Hypothalamus (tissue), 51 donors: ENCODE measurements at regions not wholly inside any gene's neighbourhood (a gene's known extent, or its start where the extent isn't known, plus 50 kb on each side); places are given as distances from the start of the nearest gene placed in this dataset.

ENCODE experiments used
- DNase-seq, 51 donors: peaks; one replicate each; lab custom pipeline; 2025; lab: John Stamatoyannopoulos, UW

DNA sequence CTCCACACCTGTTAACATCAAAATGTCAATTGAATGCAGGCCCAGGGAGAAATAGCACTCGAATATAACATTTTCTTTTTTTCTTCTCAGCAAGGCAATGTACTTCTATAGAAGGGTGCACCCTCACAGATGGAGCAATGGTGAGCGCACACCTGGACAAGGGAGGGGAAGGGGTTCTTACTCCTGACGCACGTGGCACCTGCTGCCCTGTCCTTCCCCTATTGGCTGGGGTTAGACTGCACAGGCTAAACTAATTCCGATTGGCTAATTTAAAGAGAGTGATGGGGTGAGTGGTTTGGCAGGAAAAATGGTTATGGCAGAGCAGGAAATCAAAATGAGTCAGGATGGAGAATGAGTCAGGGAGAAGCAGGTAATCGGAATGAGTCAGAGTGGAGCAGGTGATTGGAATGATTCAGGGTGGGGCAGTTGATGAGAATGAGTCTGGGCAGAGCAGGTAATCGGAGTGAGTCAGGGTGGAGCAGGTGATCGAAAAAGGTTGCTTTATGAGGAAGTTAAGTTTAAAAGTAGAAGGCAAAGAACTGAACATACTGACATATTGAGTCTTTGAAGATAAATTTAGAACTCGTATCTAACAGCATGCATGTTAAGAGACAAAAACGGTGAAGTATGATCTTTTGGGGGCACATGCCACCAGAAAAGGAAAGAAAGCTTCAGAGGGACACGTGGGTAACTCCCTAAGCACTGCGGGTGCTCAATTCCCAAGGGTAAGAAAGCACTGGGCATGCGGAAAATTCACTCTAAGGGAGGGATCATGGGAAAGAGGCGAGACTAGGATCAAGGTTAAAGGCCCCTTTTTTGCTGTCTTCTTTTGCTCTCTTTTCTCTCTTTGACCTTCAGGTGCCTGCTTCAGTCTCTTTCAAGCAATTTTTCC is 72.9 kb upstream of the GALNT15 start:
- DNase-seq, result peak in 3 of 51 donors; percentile 6 to 40 (median 9)

DNA sequence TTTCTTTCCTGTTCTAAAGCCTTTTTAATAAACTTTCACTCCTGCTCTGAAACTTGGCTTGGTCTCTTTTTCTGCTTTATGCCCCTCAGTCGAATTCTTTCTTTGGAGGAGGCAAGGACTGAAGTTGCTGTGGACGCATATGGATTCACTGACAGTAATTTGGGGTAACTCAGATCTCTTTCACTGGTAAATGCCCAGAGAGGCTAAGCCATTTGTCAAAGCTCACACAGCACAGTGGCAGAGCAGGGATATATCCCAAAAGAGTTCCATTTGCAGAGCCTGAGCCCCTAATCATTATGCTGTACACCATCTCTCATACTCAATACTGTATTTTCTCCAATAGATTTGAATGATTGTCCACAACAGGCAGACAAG is 72.3 kb upstream of the GALNT15 start:
- no peak for DNase-seq

DNA sequence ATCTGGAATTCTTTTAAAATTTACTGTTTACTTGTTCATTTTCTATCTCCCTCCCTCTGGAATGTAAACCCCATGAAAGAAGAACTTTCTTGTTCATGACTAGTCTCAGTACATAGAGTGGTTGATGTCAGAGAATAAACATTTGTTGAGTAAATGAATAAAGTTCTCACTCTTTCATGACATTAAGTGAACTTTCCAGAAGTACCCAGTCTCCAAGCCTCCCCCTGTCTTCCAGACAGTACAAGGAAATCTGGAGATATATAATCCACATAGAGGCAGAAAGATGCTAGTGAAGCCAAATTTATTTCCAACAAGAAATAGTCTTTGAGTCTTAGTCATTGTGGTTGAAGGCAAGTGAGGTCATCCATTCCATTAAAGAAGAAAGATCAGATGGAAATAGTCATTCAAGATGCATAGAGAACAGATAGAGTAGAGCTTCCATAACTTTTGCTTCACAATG is 71.5 kb upstream of the GALNT15 start:
- DNase-seq, result no peak

DNA sequence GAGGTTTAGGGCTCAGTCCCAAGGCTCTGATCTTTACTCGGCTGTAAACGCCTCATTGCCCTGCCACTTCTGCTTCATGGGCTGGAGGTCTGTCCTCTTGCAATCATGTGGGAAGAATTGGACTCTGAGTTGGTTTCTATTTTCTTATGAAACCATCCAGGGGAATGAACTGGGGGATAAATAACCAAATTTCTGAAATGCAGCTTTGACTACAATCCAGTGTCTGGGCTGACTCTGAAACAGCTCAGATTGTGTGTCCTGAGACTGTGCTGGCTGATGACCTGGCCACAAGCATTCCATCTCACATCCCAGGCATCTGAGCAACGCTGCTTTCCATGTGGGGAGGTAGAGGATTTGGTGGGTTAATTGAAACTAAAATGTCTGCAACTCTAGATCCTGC is 71.0 kb upstream of the GALNT15 start:
- no peak for DNase-seq

DNA sequence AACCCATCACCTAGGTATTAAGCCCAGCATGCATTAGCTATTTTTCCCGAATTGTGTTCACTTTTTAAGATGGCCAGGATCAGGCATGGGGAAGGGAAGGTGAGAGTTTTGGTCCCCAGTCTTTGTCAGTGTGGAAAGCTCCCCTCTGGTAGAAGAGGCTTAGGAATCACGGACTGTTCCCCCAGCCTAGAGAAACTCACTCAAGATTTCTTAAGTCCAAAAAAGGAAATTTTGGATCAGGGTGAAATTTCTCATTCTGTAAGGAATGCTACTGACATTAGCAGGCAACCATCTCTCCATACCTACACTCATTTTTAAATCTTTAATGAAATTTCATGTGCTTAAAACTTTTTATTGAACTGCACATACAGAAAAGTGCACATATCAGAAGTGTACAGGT is 70.3 kb upstream of the GALNT15 start:
- DNase-seq, result no peak

DNA sequence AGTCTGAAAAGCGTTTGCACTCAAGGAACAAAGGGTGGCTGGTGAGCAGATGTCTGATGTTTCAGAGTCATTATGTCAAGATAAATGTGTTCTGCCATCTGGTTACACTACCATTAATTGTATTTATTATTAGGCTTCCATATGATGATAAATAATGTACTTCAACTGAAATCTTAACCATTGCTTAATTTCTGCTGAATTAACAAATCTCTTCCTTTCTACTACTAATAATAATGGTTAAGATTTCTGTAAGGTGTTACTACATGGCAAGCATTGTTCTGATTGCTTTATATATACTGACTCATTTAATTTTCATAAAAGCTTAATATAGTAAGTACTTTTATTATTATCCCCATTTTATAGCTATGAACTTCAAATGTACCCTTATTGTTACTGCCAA is 68.4 kb upstream of the GALNT15 start:
- no peak for DNase-seq

DNA sequence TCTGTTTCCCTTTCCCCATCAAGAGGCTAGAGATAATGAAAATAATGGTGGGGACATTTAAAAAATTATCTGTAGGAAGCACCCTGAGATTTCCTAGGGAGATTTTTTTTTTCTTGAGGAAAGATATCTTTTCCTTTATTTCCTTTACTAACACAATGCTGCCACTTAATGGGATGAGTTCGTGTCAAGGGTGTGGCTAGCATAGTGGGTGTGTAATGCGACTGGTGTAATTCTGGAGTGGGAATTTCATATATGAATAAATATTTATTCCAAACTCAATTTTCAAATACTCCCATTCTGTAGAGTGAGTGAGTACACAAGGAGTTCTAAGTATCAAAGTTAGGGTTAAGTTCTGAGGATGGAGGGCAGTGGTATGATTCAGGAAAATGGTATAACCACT is 66.1 kb upstream of the GALNT15 start:
- DNase-seq, result no peak

DNA sequence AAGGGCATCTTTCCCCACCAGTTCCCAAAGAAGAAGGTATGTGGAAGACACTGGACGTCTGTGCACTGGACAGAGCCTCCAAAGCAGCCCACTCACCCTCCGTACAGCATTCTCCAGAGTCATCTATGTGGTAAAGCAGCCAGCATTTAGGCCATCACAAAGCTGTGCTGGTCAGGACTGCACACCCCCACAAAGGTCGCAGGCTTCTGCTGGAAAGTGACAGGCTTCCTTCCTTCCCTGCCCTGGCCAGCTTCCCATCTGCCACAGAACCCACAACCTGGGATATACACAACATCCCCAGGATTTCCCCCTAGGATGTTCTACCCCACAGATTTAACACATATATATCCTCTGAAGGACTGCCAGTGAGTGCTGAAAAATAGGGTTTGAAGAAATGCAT is 64.6 kb upstream of the GALNT15 start:
- DNase-seq, result no peak

DNA sequence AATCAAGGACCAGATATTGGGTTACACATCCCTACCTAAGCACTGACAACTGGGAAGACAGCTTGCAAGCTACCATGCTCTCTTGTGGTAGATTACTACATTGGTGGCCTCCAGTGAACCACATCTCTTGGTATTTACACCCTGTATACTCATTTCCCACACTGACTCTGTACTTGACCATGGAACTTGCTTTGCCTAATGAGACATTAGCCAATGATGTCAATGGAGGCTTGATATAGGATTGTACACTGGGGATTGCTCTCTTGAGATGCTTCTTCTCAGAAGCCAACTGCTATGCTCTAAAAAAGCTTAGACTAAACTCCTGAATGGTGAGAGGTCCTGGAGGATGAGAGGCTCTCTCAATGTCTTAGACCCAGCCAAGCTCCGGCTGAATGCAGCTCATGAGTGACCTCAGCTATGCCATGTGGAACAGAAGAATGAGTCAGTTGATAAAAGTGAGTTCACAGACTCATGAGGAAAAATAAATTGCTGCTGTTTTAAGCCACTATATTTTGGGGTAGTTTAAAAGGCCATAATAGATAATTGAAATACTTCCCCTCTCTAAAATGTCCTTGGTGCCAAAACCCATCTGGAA is 61.5 kb upstream of the GALNT15 start:
- DNase-seq, result no peak

DNA sequence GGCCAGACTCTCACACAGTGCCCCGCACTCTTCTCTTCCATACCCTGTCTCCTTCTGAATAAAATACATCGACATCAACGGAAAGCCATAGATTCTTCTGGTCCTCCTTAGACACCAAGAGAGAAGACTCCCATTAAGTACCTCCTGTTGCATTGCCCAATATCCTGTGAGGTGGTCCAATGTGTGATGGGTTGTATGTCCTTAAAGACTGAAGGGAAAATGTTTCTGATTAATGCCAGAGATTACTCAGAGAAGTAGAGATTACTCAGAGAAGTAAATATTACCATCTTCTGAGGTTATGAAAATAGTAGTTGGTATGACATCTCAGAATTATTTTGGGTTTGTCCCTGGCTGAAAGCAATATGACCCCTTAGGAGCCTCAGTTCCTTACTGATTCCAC is 60.8 kb upstream of the GALNT15 start:
- no peak for DNase-seq

DNA sequence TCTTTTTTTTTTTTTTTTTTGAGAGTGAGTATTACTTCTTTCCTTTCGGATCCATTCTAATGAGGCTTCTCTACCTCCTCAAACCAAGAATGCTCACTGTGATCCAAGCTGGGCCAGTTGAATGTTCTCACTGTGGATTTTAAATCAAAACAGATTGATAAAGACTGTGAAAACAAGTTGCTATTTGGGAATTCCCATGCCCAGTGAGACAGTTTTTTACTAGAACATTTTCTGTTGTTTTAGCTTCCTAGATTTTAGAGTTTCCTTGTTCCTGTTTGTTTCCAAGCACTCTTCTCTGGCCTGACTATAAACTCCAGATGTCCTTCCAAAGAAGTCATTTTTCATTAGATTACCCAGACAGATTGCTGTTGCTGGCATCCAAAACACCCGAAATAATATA is 60.1 kb upstream of the GALNT15 start:
- no peak for DNase-seq

DNA sequence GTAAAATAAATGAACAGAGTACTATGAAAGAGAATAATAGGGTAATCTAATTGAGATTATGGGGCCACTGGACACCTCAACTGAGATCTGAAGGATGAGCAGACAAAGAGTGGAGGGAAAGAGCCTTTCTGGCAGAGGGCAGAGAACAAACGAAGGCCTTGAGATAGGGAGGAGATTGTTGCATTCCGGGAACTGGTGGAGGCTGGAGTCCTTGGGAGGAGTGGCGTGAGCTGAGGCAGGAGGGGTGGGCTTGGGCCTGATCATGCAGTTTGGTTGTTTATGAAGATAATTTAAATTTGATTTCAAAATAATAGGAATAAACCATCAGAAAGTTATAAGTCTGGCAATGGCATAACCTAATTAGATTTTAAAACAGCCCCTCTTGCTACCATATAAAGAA is 59.5 kb upstream of the GALNT15 start:
- DNase-seq, result no peak

DNA sequence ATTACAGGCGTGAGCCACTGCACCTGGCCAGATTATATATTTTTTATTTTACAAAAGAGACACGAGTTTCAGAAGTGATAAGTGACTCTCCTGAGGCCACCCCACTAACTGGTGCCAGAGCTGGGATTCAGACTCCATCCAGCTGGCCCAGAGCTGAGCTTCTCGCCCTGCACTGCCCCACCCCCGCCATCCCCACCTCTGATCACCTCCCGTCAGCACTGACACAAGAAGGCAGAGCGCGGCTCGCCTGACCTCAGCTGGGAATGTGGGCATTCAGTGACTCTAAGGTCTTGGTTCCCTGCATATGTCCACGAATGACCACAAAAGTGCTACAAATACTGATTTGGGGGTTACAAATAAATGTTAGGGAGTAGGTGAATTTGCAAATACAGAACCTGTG is 56.1 kb upstream of the GALNT15 start:
- DNase-seq, result no peak

DNA sequence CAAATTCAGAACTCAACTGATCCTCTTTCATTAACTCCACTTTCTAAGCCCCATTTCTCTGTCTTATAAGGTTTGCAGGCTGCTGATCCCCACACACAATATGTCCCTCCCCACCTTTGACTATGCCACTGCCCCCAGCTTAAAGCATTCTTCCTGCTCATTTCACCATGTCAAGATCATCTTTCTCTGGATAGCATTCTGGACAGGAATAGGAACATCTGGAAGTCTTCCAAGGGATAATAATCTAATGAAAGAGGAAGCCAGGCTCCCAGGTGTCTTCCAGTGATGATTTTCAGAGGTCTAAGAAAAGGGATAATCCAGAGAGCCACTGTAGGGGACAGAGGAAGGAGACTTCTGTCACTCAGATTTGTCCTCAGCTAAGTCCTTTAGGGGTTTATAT is 54.6 kb upstream of the GALNT15 start:
- DNase-seq, result no peak

DNA sequence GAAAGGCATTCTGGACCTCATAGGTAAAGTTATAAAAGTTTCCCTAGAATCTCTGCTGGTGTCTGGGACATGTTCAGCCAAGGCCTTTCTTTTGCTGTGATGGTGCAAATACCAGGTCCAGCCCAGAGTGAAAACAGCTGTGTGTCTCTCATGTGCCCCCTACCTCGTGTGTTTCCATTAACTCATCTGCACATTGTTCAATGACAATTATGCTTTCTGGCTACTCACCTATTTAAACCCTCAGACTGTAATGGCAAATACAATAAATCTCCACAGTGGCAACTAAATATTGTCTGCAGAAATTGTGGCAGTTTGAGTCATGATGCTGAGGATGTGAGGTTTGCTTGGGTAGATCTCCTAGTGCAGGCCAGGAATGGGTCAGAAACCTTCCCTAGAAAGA is 53.1 kb upstream of the GALNT15 start:
- DNase-seq, result no peak

DNA sequence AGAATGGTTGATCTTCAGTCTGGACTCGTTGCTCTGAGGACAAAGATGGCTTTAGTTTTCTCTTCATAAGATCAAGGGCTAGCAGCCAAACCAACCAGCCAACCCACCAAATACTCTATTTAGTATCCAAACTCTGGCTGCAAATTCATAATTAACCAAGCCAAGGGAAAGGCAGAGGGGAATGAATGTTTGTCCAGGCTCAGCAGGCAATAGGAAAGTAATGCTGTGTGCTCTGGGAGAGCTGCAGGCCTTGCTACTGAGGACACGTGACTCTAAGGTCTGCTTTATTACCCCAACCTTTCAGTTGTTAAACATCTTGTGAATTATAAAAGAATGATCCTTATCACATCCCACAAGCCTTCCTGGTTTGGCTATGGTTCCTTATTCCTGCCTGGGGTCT is 52.3 kb upstream of the GALNT15 start:
- peak in 13 of 51 donors; percentile 1 to 53 (median 24) for DNase-seq

DNA sequence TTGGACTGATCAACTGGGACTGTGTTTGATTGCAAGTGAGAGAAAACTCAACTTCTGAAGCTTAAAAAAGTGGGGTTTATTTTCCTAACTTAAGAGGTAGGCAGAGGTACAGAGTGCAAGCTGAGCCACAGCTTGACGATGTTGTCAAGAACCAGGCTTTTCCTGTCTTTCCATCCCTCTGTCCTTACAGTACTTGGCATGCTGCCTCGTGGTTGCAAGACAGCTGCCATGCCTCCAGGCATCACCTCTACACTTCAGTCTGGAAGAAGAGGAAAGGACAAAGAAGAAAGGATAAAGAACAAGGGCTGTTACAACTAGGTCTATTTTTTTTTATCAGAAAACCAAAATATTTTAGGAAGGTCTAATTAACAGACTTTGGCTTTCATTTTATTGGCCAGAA is 51.8 kb upstream of the GALNT15 start:
- DNase-seq, result no peak

DNA sequence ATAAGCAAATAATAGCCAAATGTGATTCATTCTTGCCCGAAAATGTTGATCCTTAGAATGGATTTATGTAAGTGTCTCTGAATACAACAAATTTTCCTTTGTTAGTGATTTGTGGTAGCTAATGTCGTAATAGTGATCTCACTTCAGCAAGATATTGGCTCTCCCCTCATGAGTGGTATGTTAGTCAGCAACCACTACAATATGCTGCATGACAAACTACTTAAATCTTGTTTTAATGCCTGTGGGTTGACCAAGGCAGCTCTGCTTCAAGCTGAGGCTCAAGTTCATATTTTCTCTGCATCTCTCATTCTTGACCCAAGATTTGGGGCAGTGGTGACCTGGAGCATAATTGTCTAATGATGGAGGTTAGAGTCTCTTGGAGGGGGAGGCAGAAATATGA is 49.8 kb upstream of the GALNT15 start:
- no peak for DNase-seq
